ENCODE measurements at regions not wholly inside any gene's neighbourhood (a gene's known extent, or its start where the extent isn't known, plus 50 kb on each side); places are given as distances from the start of the nearest gene placed in this dataset.

- no peak for DNase-seq (ENCODE audit: low read depth, low spot score)
Measured at GRCh38 chr10:4492202-4492601, 333.8 kb upstream of the AKR1E2 start.

- DNase-seq (ENCODE audit: low read depth, low spot score) = no peak
Measured at GRCh38 chr10:4488904-4489303, 337.1 kb upstream of the AKR1E2 start.

- DNase-seq (ENCODE audit: low read depth, low spot score) = no peak
Measured at GRCh38 chr10:4485636-4486035, 340.4 kb upstream of the AKR1E2 start.

GRCh38 chr10:4483811-4484210 is 342.2 kb upstream of the AKR1E2 start:
- no peak for DNase-seq (ENCODE audit: low read depth, low spot score)

- no peak for DNase-seq (ENCODE audit: low read depth, low spot score)
Measured at GRCh38 chr10:4482659-4483058, 343.3 kb upstream of the AKR1E2 start.

GRCh38 chr10:4481192-4481591 is 344.8 kb upstream of the AKR1E2 start:
- DNase-seq (ENCODE audit: low read depth, low spot score) = no peak

- no peak for DNase-seq (ENCODE audit: low read depth, low spot score)
Measured at GRCh38 chr10:4479342-4479741, 346.7 kb upstream of the AKR1E2 start.

GRCh38 chr10:4477664-4478063 is 348.3 kb upstream of the AKR1E2 start:
- DNase-seq (ENCODE audit: low read depth, low spot score) = no peak

- DNase-seq (ENCODE audit: low read depth, low spot score) = no peak
Measured at GRCh38 chr10:4475827-4476490, 350.0 kb upstream of the AKR1E2 start.

- no peak for DNase-seq (ENCODE audit: low read depth, low spot score)
Measured at GRCh38 chr10:4474829-4475228, 351.2 kb upstream of the AKR1E2 start.

- no peak for DNase-seq (ENCODE audit: low read depth, low spot score)
Measured at GRCh38 chr10:4473977-4474376, 352.0 kb upstream of the AKR1E2 start.

GRCh38 chr10:4472190-4472904 is 353.7 kb upstream of the AKR1E2 start:
- no peak for DNase-seq (ENCODE audit: low read depth, low spot score)

- no peak for DNase-seq (ENCODE audit: low read depth, low spot score)
Measured at GRCh38 chr10:4470231-4470835, 355.7 kb upstream of the AKR1E2 start.

GRCh38 chr10:4467481-4467880 is 358.5 kb upstream of the AKR1E2 start:
- DNase-seq (ENCODE audit: low read depth, low spot score) = no peak

- no peak for DNase-seq (ENCODE audit: low read depth, low spot score)
Measured at GRCh38 chr10:4460267-4460666, 365.7 kb upstream of the AKR1E2 start.

- DNase-seq (ENCODE audit: low read depth, low spot score) = no peak
Measured at GRCh38 chr10:4459531-4459930, 366.5 kb upstream of the AKR1E2 start.

GRCh38 chr10:4457597-4457996 is 368.4 kb upstream of the AKR1E2 start:
- no peak for DNase-seq (ENCODE audit: low read depth, low spot score)

- no peak for DNase-seq (ENCODE audit: low read depth, low spot score)
Measured at GRCh38 chr10:4456776-4457175, 369.2 kb upstream of the AKR1E2 start.

- no peak for DNase-seq (ENCODE audit: low read depth, low spot score)
Measured at GRCh38 chr10:4456279-4456678, 369.7 kb upstream of the AKR1E2 start.

- no peak for DNase-seq (ENCODE audit: low read depth, low spot score)
Measured at GRCh38 chr10:4453950-4454349, 372.1 kb upstream of the AKR1E2 start.

- DNase-seq (ENCODE audit: low read depth, low spot score) = no peak
Measured at GRCh38 chr10:4453276-4453675, 372.7 kb upstream of the AKR1E2 start.

GRCh38 chr10:4450981-4451908 is 374.8 kb upstream of the AKR1E2 start:
- no peak for DNase-seq (ENCODE audit: low read depth, low spot score)

Data from smooth muscle cell of the brain vasculature (primary cell).